Amygdala (tissue), 56 donors: ENCODE measurements at regions not wholly inside any gene's neighbourhood (a gene's known extent, or its start where the extent isn't known, plus 50 kb on each side); places are given as distances from the start of the nearest gene placed in this dataset.
"Not testable (repeated sequence)": the region's sequence is repeated elsewhere in the genome, so short reads cannot be mapped to it uniquely, and the experiment has no call there.

Source experiments
- DNase-seq, 56 donors: peaks; one replicate each; lab custom pipeline; 2025; lab: John Stamatoyannopoulos, UW

DNA sequence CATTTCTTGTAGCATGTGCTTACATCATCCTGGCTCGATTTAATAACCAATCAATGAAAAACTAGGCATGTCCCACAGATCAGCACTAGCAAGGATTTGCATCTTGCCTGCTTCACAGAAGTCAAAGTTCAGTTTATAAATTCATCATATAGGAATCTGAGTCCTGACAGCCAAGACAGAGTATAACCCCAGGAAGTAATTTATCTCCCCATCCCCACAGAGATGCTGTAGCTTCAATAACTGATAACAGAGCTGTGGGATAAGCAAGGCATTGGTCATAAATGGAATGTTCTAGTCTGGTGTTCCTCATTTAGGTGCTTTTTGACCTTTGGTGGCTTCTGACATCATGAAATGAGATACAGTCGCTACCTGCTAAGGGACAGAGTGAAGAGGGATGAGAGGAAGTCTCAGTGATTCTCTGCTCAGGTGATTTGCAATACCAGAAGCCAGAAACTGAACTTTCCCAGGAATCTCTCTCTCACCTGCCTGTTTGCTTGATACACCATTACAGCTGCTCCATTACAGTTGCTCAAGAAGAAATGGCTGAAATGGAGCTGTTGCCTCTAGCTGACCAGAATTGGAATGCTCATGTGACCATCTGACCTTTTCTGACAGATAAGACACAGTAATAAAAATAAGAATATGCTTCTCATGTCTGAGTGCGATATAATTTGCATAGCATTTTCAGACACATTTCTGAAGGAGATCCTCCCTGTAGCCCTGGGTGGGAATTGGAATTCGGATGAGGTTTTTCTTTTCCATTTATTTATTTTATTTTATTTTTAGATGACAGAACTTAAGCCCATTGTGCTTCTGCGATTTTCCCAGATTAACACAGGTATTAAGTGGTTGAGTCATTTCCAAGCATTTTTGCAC lies 217.1 kb upstream of the KCNMB2 start:
- no peak for DNase-seq

GRCh38 chr3:178320456-178321351 lies 215.5 kb upstream of the KCNMB2 start:
- peak in 2 of 56 donors; percentile 2 to 16 for DNase-seq

- no peak for DNase-seq
Measured at GRCh38 chr3:178324356-178324755, 211.9 kb upstream of the KCNMB2 start.

DNA sequence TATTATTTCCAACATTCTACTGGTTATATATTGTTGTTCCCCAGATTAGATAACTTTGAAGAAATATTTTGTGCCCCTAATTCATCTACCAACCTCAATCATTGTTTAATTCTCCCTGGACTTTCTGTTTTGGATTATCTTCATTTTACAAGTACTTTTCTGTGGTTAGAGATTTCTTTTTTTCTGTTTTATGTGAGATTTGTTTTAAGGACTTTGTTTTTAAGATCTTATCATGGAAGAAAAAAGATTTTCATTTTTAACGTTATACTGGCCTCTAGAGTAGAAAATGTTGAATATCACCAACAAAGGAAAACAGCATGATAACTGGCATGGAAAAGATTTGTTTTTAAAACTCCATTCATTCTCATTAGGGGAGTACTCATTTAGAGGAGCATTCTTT lies 210.9 kb upstream of the KCNMB2 start:
- DNase-seq, result no peak

- DNase-seq, result no peak
Measured at GRCh38 chr3:178329936-178330335, 206.3 kb upstream of the KCNMB2 start.

DNA sequence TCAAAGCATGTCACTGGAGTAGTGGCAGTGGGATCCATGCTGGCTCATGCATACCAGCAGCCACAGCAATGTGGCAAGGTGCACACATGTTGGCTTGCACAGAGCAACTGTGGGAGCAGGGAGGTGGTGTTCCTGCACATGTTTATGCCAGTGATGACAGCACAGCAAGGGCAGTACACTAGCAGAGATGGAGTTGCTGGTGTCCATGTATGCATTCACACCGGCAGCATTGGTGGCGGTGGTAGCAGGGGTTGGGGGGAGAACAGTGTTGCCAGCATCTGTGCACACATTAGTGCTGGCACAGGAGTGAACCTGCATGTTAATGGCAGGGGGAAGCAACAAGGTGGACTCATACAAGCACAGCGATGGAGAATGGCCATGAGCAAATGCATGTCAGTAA lies 202.0 kb upstream of the KCNMB2 start:
- DNase-seq, result no peak

DNA sequence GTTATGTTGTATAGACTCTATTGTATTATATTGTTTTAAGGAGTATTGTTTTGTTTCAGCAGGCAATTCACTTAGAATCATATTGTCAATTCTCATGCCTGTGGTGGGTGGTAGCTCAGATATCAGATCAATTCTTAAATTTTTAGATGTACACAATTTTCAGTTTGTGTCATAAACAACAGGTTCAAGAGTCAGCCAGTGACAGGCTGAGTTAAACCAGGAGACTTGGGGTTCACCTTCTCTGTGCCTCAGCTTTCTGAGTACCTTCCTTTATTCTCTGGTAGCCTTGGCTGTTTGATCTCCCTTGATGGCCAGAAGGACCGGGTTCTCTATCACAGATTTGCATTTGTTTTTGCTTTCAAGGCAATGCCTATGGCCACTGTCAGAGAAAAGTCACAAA lies 199.9 kb upstream of the KCNMB2 start:
- DNase-seq, result no peak

DNA sequence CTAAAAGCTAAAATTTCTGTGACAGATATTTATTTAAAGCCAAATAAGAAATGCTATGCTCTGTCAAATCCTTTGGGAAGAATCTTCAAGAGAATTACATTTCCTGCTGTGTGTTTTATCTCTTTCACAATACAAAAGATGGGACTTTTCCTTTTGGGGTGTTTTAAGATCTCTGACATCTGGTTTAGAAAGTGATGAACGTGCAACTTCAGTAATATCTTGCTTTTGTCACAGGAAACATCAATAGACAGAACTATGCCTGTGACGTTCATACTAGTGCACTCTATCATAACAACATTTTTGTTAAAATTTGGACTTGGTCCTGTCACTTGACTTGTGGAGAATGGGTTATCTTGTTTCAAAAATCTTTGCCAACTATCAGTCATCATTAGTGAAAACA lies 195.7 kb upstream of the KCNMB2 start:
- DNase-seq, result no peak

DNA sequence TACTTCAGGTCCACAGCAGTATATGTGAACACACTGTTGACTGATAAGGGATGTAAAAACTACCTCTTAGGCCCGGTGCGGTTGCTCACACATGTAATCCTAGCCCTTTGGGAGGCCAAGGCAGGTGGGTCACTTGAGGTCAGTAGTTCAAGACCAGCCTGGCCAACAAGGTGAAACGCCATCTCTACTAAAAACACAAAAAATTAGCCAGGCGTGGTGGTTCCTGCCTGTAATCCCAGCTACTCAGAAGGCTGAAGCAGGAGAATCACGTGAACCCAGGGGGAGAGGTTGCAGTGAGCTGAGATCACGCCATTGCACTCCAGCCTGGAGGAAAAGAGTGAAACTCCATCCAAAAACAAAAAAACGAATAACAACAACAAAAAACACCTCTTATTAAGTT lies 194.6 kb upstream of the KCNMB2 start:
- no peak for DNase-seq

GRCh38 chr3:178342111-178342510 lies 194.1 kb upstream of the KCNMB2 start:
- no peak for DNase-seq

GRCh38 chr3:178343433-178344038 lies 192.7 kb upstream of the KCNMB2 start:
- no peak for DNase-seq

DNA sequence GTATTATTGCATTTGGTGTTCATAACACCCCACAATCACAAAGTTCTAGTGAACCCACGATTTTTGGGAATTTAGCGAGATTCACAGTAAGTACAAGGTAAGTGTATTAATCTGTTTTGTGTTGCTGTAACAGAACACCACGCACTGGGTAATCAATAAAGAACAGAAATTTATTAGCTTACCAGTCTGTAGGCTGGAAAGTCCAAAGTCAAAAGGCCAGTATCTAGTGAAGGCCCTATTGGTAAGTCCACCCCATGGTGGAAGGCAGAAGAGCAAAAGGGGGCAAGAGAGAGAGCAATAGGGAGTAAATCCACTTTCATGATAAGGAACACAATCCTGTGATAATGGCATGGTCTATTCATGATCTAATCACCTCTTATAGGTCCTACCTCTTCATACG lies 190.3 kb upstream of the KCNMB2 start:
- DNase-seq, result no peak

DNA sequence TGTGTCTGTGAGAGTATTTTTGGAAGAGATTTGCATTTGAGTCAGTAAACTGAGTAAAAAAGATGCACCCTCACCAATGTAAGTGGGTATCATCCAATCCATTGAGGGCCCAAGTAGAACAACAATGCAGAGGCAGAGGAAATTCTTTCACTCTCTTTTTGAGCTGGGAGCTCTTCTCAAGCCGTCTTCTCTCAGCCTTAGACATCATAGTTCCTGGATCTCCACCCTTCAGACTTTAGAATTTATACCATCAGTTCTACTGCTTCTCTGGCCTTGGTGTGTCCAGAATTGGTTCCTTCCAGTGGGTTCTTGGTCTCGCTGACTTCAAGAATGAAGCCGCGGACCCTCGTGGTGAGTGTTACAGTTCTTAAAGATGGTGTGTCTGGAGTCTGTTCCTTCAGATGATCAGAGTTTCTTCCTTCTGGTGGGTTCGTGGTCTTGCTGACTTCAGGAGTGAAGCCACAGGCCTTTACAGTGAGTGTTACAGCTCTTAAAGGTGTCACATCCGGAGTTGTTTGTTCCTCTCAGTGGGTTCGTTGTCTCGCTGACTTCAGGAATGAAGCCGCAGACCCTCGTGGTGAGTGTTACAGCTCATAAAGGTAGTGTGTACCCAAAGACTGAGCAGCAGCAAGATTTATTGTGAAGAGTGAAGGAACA lies 187.5 kb upstream of the KCNMB2 start:
- DNase-seq, result not testable (repeated sequence)

DNA sequence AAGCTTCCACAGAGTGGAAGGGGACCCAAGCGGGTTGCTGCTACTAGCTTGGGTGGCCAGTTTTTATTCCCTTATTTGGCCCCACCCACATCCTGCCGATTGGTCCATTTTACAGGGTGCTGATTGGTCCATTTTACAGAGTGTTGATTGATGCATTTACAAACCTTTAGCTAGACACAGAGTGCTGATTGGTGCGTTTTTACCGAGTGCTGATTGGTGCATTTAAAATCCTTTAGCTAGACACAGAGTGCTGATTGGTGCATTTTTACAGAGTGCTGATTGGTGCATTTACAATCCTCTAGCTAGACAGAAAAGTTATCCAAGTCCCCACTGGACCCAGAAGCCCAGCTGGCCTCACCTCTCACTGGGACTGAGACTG lies 187.0 kb upstream of the KCNMB2 start:
- DNase-seq, result not testable (repeated sequence)

GRCh38 chr3:178350763-178351162 lies 185.5 kb upstream of the KCNMB2 start:
- DNase-seq, result no peak

DNA sequence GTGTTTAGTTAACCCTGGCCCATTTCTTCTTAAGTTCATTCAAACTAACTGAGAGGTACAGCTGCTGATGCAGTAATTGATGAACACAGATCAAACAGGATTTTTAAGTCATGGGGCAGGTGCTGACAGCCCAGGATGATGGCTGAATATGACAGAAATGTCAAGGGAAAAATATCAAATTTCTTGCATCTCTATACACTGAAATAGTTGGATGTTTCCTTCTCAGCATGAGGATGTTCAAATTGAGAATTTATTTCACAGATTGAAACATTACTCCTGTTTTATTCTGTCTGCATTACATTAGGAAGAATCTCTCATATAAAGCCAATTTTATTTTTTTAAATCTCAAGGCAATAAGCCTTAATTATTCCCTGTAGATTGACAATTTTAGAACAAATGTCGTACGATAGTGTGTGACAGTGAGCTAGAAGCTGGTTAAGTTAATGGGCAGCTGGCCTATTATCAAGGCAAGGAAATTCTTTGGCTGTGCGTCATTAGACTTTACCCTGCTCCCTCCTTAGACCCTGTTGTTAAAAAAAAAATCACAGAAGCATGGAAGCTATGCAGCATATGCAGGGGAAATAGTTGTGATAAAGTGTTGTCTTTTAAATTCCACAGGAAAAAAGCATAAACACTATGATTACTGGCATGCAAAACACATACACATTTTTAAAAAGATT lies 183.8 kb upstream of the KCNMB2 start:
- DNase-seq, result no peak

GRCh38 chr3:178353006-178353694 lies 183.1 kb upstream of the KCNMB2 start:
- no peak for DNase-seq

DNA sequence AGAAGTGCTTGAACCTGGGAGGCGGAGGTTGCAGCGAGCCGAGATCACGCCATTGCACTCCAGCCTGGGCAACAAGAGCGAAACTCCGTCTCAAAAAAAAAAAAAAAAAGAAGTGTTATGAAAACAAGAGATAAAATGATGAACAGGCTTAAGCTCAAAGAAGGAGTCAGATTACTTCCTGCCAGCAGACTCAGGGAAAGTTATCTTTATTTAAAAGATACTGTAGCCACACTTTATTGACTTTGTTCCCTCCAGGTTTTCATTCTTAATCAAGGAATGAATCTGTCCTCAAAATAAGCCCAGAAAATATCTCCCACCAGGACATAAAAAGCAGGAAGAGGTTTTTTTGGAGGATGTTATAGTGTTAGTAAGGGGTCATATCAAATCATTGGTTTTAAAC lies 176.5 kb upstream of the KCNMB2 start:
- no peak for DNase-seq

DNA sequence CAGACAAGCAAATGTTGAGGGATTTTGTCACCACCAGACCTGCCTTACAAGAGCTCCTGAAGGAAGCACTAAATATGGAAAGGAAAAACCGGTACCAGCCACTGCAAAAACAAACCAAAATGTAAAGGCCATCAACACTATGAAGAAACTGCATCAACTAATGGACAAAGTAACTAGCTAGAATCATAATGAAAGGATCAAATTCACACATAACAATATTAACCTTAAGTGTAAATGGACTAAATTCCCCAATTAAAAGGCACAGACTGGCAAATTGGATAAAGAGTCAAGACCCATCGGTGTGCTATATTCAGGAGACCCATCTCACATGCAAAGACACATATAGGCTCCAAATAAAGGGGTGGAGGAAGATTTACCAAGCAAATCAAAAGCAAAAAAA lies 173.2 kb upstream of the KCNMB2 start:
- DNase-seq, result not testable (repeated sequence)
